Skeletal muscle cell (primary cell): ENCODE measurements at regions not wholly inside any gene's neighbourhood (a gene's known extent, or its start where the extent isn't known, plus 50 kb on each side); places are given as distances from the start of the nearest gene placed in this dataset.
A peak's percentile ranks its signal among the peaks of the same experiment; 100 is the strongest.
"Not testable (repeated sequence)": the region's sequence is repeated elsewhere in the genome, so short reads cannot be mapped to it uniquely, and the experiment has no call there.

Experiments
- DNase-seq: peaks from one replicate; pipeline ENCODE4 v3.0.0-alpha.2; 2010; ENCODE audit warnings: low read depth
- H3K4me3 ChIP-seq: 2 replicates; pipeline ENCODE4 v1.5.1; 2011; ENCODE audit warnings: low read depth, mild to moderate bottlenecking, control low read depth, low read length, moderate library complexity

DNA sequence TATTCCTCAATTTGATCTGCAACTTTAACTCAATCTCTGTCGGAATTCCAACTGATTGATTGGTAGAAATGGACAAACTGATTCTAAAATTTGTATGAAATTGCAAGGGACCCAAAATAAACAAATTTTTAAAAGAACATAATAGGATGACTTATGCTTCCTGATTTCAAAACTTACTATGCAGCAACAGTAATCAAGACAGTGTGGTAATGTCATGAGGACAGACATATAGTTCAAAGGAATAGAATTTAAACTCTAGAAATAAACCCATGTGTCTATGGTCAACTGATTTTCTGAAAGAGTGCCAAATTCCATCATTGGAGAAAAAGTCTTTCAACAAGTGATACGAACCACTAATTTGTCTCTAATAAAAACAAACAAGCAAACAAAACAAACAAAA lies 1320.1 kb upstream of the GJE1 start:
- no peak overlapping the region for H3K4me3 ChIP-seq
- DNase-seq, result peak; percentile 6

- DNase-seq, result no peak
- H3K4me3 ChIP-seq, result no peak overlapping the region
Measured at GRCh38 chr6:140811642-140812041, 1321.1 kb upstream of the GJE1 start.

GRCh38 chr6:140809694-140810101 lies 1323.0 kb upstream of the GJE1 start:
- no peak overlapping the region for H3K4me3 ChIP-seq
- no peak for DNase-seq

DNA sequence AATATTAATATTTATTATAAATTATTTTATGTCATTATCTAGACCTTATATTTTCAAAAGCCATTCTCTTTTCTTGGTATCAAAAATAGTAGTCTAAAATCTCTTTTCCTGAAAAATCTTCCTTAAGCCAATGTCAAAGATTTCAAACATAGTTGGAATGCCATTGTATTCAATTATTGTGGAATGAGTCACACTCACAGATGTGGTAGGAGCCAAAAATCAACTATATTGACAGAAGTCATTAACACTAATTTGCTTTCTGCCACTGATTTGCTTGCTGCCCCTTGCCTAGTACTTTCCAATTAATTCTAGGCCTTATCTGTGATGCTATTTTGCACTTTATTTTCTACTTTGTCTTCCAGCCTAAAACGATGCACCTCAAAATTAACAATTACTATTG lies 1326.3 kb upstream of the GJE1 start:
- H3K4me3 ChIP-seq, result no peak overlapping the region
- DNase-seq, result no peak

- no peak for DNase-seq
- H3K4me3 ChIP-seq, result no peak overlapping the region
Measured at GRCh38 chr6:140794544-140794943, 1338.2 kb upstream of the GJE1 start.

GRCh38 chr6:140790109-140790508 lies 1342.6 kb upstream of the GJE1 start:
- H3K4me3 ChIP-seq, result no peak overlapping the region
- no peak for DNase-seq

GRCh38 chr6:140789466-140789865 lies 1343.3 kb upstream of the GJE1 start:
- DNase-seq, result peak; percentile 66
- H3K4me3 ChIP-seq, result no peak overlapping the region

DNA sequence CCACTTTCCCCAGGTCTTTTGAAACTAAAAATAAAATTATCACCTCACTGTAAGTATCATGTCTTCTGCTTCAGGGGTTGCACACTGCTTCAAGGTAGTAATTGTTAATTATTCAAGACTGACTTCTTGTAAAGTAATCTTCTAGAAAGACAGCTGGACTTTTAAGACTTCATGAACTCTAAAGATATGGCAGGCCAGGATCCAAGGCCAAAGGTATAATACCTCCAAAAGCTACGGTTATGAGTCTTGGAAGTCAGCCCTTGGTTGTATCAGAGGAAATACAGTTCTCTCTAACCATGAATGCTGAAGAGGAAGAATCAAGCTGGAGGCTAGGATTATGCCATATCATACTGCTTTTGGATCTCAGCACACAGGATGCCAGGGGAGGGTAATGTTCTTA lies 1346.8 kb upstream of the GJE1 start:
- no peak for DNase-seq
- no peak overlapping the region for H3K4me3 ChIP-seq

GRCh38 chr6:140784573-140784972 lies 1348.2 kb upstream of the GJE1 start:
- DNase-seq, result peak; percentile 41
- no peak overlapping the region for H3K4me3 ChIP-seq

- not testable (repeated sequence) for H3K4me3 ChIP-seq, DNase-seq
Measured at GRCh38 chr6:140783504-140783903, 1349.2 kb upstream of the GJE1 start.

GRCh38 chr6:140782941-140783340 lies 1349.8 kb upstream of the GJE1 start:
- DNase-seq, result no peak
- no peak overlapping the region for H3K4me3 ChIP-seq

GRCh38 chr6:140779991-140780596 lies 1352.6 kb upstream of the GJE1 start:
- no peak overlapping the region for H3K4me3 ChIP-seq
- DNase-seq, result no peak

DNA sequence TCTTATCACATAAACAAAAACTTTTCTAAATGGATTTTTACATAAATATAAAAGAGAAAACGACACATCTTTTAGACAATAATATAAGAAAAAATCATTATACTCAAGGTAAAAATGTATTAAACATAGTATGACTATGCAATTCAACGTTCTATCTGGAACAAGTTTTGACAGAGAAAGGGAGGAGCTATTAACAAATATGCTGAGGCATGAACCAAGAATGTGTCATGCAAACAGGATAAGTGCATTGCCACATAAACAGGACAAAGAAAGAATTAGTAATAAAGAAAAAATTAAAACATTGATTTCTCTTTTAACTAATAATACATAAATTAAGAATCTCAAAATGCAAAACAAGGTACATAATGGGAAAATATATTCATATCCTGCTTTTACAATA lies 1353.4 kb upstream of the GJE1 start:
- DNase-seq, result no peak
- no peak overlapping the region for H3K4me3 ChIP-seq

DNA sequence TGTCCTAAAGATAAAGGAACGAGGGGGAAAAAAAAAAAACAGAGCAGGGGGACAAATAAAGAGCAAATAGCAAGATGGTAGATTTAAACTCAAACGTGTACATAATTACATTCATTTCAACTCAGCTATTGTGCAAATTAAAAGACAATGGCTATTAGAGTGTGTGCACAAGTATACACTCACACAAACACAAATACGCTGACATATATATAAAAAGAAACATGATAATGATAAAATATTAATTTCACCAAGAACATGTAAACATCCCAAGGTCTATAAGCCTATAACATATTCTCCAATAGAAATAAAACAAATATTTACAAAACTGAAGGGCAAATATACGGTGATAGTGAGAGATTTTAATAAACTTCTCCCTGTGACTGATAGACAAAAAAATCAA lies 1354.9 kb upstream of the GJE1 start:
- H3K4me3 ChIP-seq, result no peak overlapping the region
- no peak for DNase-seq

- DNase-seq, result no peak
- no peak overlapping the region for H3K4me3 ChIP-seq
Measured at GRCh38 chr6:140775061-140775460, 1357.7 kb upstream of the GJE1 start.

GRCh38 chr6:140774080-140774505 lies 1358.6 kb upstream of the GJE1 start:
- H3K4me3 ChIP-seq, result no peak overlapping the region
- peak; percentile 65 for DNase-seq

GRCh38 chr6:140773276-140773675 lies 1359.4 kb upstream of the GJE1 start:
- DNase-seq, result no peak
- no peak overlapping the region for H3K4me3 ChIP-seq

DNA sequence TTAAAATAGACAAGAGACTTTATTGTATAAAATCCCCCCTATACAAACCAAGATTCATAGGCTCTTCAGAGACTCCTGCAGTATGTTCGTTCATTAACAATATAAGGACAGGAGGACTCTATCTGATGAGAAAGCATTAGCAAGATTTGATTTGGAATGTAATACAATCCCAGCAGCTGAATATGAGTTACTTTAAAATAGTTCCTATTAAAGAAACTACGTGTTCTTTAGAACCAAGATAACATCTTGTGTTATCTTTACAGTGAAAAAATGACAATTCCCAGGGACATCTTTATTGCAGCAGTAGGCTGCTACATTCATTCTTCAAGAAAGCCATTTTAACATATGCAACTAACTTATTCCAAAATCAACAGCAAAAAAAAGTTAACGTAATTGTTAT lies 1360.1 kb upstream of the GJE1 start:
- no peak overlapping the region for H3K4me3 ChIP-seq
- DNase-seq, result no peak

DNA sequence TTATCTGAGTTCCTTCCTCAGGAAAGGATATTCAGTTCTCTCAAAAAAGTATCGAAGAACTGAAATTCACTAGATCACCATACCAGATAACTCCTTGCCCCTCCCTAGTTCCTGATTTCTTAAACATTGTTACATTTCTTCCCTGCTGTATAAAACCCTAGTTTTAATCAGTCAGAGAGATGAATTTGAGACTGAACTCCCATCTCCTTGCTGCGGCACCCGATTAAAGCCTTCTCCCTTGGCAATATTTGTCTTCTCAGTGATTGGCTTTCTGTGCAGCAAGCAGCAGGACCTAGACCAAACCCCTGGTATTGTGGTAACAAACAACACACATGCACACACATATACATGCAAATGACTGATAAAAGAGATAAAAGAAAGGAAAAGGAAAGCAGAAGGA lies 1364.6 kb upstream of the GJE1 start:
- H3K4me3 ChIP-seq, result no peak overlapping the region
- DNase-seq, result no peak

- DNase-seq, result no peak
Measured at GRCh38 chr6:140766999-140767398, 1365.7 kb upstream of the GJE1 start.

DNA sequence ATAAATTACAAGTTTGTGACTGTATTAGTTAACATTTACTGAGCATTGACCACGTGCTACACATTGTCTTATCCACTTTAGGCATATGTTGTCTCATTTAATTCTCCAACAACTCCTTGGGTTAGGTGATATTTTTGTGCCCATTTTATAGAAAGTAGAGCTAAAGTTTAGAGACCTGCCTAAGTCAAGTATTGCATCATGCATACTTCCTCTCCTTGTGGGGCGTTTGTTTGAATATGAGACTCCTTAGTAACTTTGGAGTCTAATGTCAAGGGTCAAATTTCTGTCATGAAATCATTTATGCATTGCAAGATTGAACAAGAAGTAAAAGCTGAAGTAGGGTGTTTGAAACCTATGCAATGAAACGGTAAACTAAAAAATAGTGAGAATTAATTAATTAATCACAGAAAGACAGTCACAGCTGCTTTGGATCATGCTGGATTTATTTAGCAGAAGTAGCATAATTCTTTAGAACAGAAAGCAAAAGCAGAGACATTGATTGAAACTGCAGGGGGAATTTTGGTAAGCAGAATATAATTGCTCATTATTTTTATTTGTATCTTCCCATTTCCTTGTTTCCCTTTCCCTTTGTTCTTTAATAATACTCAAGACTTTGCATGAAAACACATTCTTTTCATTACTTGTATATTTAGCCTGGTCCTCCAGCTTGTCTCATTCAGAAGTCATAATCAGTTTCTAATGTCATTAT lies 1374.4 kb upstream of the GJE1 start:
- DNase-seq, result no peak

More at GRCh38 chr6:140766999-140767398, 1365.7 kb upstream of the GJE1 start:
- H3K4me3 ChIP-seq, result no peak overlapping the region

More for the DNA sequence above, 1374.4 kb upstream of the GJE1 start:
- H3K4me3 ChIP-seq, result no peak overlapping the region
